Glutamatergic neuron (in vitro differentiated cells): ENCODE measurements at regions not wholly inside any gene's neighbourhood (a gene's known extent, or its start where the extent isn't known, plus 50 kb on each side); places are given as distances from the start of the nearest gene placed in this dataset.

Source experiments
- DNase-seq: peaks from one replicate; pipeline ENCODE4 v3.0.0; 2022
- H3K27ac Mint-ChIP-seq: one replicate; pipeline ENCODE4 v1.8.0; 2020; ENCODE audit warnings: mild to moderate bottlenecking, mixed read lengths, inconsistent platforms; ENCODE audit not compliant: unreplicated experiment
- H3K27me3 Mint-ChIP-seq: one replicate; pipeline ENCODE4 v1.8.0; 2020; ENCODE audit warnings: mild to moderate bottlenecking, moderate library complexity, mixed read lengths, inconsistent platforms; ENCODE audit not compliant: unreplicated experiment
- H3K36me3 Mint-ChIP-seq: one replicate; pipeline ENCODE4 v1.8.0; 2020; ENCODE audit warnings: mild to moderate bottlenecking, mixed read lengths, inconsistent platforms; ENCODE audit not compliant: unreplicated experiment
- H3K4me1 Mint-ChIP-seq: one replicate; pipeline ENCODE4 v1.8.0; 2020; ENCODE audit warnings: mild to moderate bottlenecking, low read depth, mixed read lengths, inconsistent platforms; ENCODE audit not compliant: unreplicated experiment
- H3K4me3 Mint-ChIP-seq: one replicate; pipeline ENCODE4 v1.8.0; 2020; ENCODE audit warnings: mild to moderate bottlenecking, mixed read lengths, inconsistent platforms; ENCODE audit not compliant: unreplicated experiment
- H3K9me3 Mint-ChIP-seq: one replicate; pipeline ENCODE4 v1.8.0; 2020; ENCODE audit warnings: mild to moderate bottlenecking, moderate library complexity, mixed read lengths, inconsistent platforms; ENCODE audit not compliant: unreplicated experiment
- CTCF ChIP-seq: fragments of 200-600 bp; sonication (generic); IDR thresholded peaks from one replicate; pipeline ENCODE4 v1.5.0; 2021; ENCODE audit not compliant: partially characterized antibody, unreplicated experiment

GRCh38 chr4:111405989-111406388 is 739.3 kb upstream of the FAM241A start:
- DNase-seq: no peak
- no peak for TF ChIP-seq CTCF
- no peaks in the 10 kb centered on the region for H3K36me3 Mint-ChIP-seq
- no peak overlapping the region for H3K27ac Mint-ChIP-seq
- no peaks in the 10 kb centered on the region for H3K27me3 Mint-ChIP-seq
- no peak overlapping the region for H3K4me3 Mint-ChIP-seq
- peaks cover under 1% of the 10 kb centered on the region for H3K4me1 Mint-ChIP-seq
- H3K9me3 Mint-ChIP-seq: no peaks in the 10 kb centered on the region

GRCh38 chr4:111410571-111410970 is 734.7 kb upstream of the FAM241A start:
- Mint-ChIP-seq H3K27ac (no peak overlapping the region), H3K9me3 (no peaks in the 10 kb centered on the region)

GRCh38 chr4:111417521-111417920 is 727.7 kb upstream of the FAM241A start:
- H3K9me3 Mint-ChIP-seq: peaks cover 2% of the 10 kb centered on the region
- no peaks in the 10 kb centered on the region for H3K36me3 Mint-ChIP-seq
- H3K27ac Mint-ChIP-seq: no peak overlapping the region
- H3K4me3 Mint-ChIP-seq: no peak overlapping the region
- no peaks in the 10 kb centered on the region for H3K4me1 Mint-ChIP-seq
- TF ChIP-seq CTCF: no peak
- no peaks in the 10 kb centered on the region for H3K27me3 Mint-ChIP-seq
- no peak for DNase-seq

More at GRCh38 chr4:111410571-111410970, 734.7 kb upstream of the FAM241A start:
- no peaks in the 10 kb centered on the region for H3K36me3 Mint-ChIP-seq
- no peak overlapping the region for H3K4me3 Mint-ChIP-seq
- no peak for TF ChIP-seq CTCF
- no peak for DNase-seq
- no peaks in the 10 kb centered on the region for H3K4me1 Mint-ChIP-seq
- H3K27me3 Mint-ChIP-seq: no peaks in the 10 kb centered on the region

- H3K4me3 Mint-ChIP-seq: no peak overlapping the region
- no peak overlapping the region for H3K27ac Mint-ChIP-seq
- H3K4me1 Mint-ChIP-seq: peaks cover 4% of the 10 kb centered on the region
- DNase-seq: no peak
- no peaks in the 10 kb centered on the region for H3K36me3 Mint-ChIP-seq
- H3K9me3 Mint-ChIP-seq: no peaks in the 10 kb centered on the region
- no peaks in the 10 kb centered on the region for H3K27me3 Mint-ChIP-seq
- TF ChIP-seq CTCF: no peak
Observed at GRCh38 chr4:111433441-111433840, 711.8 kb upstream of the FAM241A start.

GRCh38 chr4:111434586-111434985 is 710.7 kb upstream of the FAM241A start:
- H3K27me3 Mint-ChIP-seq: peaks cover 2% of the 10 kb centered on the region
- TF ChIP-seq CTCF: no peak
- H3K36me3 Mint-ChIP-seq: no peaks in the 10 kb centered on the region
- DNase-seq: no peak
- no peak overlapping the region for H3K27ac Mint-ChIP-seq
- no peak overlapping the region for H3K4me3 Mint-ChIP-seq
- peaks cover 1% of the 10 kb centered on the region for H3K9me3 Mint-ChIP-seq
- peaks cover 4% of the 10 kb centered on the region for H3K4me1 Mint-ChIP-seq
